Dendritic cell treated with granulocyte-macrophage colony-stimulating factor and Interleukin-4, amounts not matched to agents 40 ng/mL and 50 ng/mL, for 4 days (primary cell): ENCODE measurements at regions not wholly inside any gene's neighbourhood (a gene's known extent, or its start where the extent isn't known, plus 50 kb on each side); places are given as distances from the start of the nearest gene placed in this dataset.
"Not testable (repeated sequence)": the region's sequence is repeated elsewhere in the genome, so short reads cannot be mapped to it uniquely, and the experiment has no call there.

Experiments
- H3K27ac Mint-ChIP-seq: one replicate; pipeline ENCODE4 v1.8.0; 2022; ENCODE audit warnings: mild to moderate bottlenecking, mixed read lengths
- H3K27me3 Mint-ChIP-seq: one replicate; pipeline ENCODE4 v1.8.0; 2022; ENCODE audit warnings: mild to moderate bottlenecking, mixed read lengths
- H3K36me3 Mint-ChIP-seq: one replicate; pipeline ENCODE4 v1.8.0; 2022; ENCODE audit warnings: low read depth, mixed read lengths
- H3K4me1 Mint-ChIP-seq: one replicate; pipeline ENCODE4 v1.8.0; 2022; ENCODE audit warnings: low read depth, mixed read lengths
- H3K4me3 Mint-ChIP-seq: one replicate; pipeline ENCODE4 v1.8.0; 2022; ENCODE audit warnings: mild to moderate bottlenecking, moderate library complexity, mixed read lengths
- H3K9me3 Mint-ChIP-seq: one replicate; pipeline ENCODE4 v1.8.0; 2022; ENCODE audit warnings: mixed read lengths
- intact Hi-C: fragments of 100-400 bp; cut with micrococcal nuclease; formaldehyde crosslinking; loops from one replicate; pipeline ENCODE4 v1.15.0; 2022

DNA sequence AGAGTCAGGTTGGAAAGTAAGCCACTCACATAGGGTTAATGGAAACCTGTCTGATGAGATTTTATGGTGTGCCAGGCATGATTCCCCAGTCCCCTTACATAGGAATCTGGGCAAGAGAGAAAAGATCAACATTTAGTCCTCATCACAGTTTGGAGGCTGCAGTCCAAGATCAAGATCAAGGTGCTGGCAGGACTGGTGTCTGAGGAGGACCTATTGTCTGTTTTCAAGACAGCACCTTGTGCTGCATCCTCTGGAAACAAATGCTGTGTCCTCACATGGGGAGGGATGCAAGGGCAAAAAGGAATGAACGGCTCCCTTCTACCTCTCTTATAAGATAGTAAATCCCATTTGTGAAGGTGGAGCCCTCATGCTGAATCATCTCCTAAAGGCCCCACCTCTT, 244.8 kb upstream of the GALNT17 start:
- Mint-ChIP-seq H3K36me3 (no peaks in the 10 kb centered on the region), H3K27ac (no peak overlapping the region), H3K9me3 (peaks cover 53% of the 10 kb centered on the region), H3K4me3 (no peak overlapping the region), H3K4me1 (no peaks in the 10 kb centered on the region), H3K27me3 (no peaks in the 10 kb centered on the region)
- intact Hi-C loops: no loop called here

DNA sequence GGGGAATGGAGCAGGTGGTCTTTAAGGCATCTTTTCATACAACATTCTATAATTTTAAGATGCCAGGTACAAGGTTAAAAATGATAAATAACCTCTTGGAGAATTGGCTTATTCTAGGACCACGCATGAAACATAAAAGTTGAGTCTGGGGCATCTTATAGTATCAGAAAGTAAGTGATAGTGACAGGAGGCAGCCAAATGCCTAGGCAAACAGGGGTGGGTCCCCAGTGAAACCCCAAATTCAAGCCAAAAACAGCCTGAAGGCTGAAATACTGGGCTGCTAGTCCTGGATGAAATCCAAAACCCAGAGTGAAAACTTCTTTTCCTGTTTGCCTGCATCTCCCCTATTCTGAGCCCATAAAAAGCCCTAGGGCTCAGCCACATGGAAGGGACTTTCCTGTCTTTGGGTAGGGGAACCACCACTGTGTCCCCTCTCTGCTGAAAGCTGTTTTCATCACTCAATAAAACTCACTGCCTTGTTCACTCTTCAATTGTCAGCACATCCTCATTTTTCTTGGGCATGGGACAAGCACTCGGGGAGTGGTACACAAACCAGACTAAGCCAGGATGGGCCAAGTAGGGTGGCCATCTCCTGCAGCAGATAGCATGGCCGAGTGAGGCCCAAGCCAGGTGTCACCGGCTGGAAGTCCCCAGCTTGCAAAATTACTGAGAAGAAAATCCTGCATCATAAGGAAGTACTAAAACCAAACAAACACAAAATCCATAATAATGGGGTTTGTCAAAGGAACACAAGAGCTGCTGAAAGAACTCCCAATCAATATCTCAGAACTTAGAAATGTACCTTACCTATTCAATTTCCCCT, 241.6 kb upstream of the GALNT17 start:
- H3K27me3 Mint-ChIP-seq: no peaks in the 10 kb centered on the region

DNA sequence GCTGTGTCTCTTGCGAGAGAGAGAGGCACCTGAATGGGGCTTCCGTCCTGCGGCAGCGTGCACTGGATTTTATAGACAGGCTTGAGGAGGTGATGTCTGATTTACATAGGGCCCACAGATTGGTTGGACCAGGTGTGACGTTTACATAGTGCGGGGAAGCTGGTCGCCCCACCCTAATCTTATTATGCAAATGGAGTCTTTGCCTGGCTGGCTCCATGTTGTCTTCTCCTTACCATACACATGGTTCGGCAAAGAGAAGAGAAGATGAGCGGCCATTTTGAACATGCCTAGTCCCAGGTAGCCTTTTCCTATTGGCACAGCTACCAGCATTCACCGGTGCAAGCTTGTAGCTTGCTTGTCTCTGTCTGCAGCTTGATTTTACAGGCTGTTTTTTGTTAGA, 238.5 kb upstream of the GALNT17 start:
- intact Hi-C loops: no loop called here
- Mint-ChIP-seq H3K4me1 (no peaks in the 10 kb centered on the region), H3K9me3 (peaks cover 33% of the 10 kb centered on the region), H3K4me3 (no peak overlapping the region), H3K36me3 (no peaks in the 10 kb centered on the region), H3K27ac (no peak overlapping the region), H3K27me3 (no peaks in the 10 kb centered on the region)

More for the DNA sequence above, 241.6 kb upstream of the GALNT17 start:
- Mint-ChIP-seq H3K36me3 (no peaks in the 10 kb centered on the region), H3K27ac (no peak overlapping the region), H3K9me3 (peaks cover 48% of the 10 kb centered on the region), H3K4me3 (no peak overlapping the region), H3K4me1 (no peaks in the 10 kb centered on the region)
- intact Hi-C loops: no loop called here

DNA sequence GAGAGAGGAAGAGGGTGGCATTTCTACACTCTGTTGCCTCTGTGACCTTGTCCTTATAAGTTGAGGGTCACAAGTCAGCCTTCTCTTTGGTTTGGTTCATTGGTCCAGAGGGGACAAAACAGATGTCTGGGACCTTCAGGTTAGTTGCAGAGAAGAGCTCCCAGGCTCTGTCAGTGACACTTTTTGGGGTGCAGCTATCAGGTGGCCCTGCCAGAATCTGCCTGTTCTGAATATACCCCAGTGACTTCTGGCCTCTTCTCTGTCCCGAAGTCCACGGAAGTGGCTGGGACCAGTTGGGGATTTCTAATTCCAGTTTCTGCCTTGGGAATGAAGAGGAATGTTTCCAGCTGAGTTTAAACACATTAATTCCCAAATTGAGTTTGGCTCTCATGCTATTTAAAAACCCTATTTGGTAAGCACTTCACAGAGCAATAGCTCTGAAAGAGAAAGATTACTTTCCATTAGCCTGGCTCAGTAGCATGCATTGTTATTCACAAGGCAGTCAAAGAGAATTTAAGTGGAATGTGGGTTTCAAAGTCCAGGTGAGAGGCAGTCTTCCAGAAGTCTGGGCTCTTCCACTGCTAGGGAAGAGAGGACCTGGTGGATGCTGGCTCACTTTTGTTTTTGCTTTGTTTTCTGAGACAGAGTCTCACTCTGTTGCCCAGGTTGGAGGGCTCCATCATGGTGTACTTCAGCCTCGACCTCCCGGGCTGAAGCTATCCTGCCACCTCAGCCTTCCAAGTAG, 237.8 kb upstream of the GALNT17 start:
- H3K4me3 Mint-ChIP-seq: no peak overlapping the region
- H3K27me3 Mint-ChIP-seq: no peaks in the 10 kb centered on the region
- H3K9me3 Mint-ChIP-seq: peaks cover 30% of the 10 kb centered on the region
- no peaks in the 10 kb centered on the region for H3K4me1 Mint-ChIP-seq
- H3K27ac Mint-ChIP-seq: no peak overlapping the region
- no peaks in the 10 kb centered on the region for H3K36me3 Mint-ChIP-seq
- intact Hi-C loops: no loop called here

DNA sequence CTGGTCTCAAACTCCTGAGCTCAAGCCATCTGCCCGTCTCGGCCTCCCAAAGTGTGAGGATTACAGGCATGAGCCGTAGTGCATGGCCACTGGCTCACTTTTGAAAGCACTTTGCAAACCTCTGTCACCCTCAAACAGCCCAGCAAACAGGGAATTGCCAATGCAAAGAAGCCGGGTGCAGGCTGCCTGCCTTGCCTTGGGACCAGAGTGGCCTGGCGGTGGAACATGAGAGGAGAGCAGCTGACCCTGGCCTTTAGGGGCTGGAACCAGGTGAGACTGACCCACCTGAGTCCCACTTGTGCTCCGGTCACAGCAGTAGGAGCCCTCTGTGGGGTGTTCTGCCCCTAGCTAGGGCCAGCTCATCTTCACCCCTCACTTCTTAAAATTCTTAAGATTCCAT, 237.1 kb upstream of the GALNT17 start:
- intact Hi-C loops: no loop called here
- no peaks in the 10 kb centered on the region for H3K27me3 Mint-ChIP-seq
- no peaks in the 10 kb centered on the region for H3K4me1 Mint-ChIP-seq
- no peaks in the 10 kb centered on the region for H3K36me3 Mint-ChIP-seq
- H3K4me3 Mint-ChIP-seq: no peak overlapping the region
- peaks cover 23% of the 10 kb centered on the region for H3K9me3 Mint-ChIP-seq
- no peak overlapping the region for H3K27ac Mint-ChIP-seq

DNA sequence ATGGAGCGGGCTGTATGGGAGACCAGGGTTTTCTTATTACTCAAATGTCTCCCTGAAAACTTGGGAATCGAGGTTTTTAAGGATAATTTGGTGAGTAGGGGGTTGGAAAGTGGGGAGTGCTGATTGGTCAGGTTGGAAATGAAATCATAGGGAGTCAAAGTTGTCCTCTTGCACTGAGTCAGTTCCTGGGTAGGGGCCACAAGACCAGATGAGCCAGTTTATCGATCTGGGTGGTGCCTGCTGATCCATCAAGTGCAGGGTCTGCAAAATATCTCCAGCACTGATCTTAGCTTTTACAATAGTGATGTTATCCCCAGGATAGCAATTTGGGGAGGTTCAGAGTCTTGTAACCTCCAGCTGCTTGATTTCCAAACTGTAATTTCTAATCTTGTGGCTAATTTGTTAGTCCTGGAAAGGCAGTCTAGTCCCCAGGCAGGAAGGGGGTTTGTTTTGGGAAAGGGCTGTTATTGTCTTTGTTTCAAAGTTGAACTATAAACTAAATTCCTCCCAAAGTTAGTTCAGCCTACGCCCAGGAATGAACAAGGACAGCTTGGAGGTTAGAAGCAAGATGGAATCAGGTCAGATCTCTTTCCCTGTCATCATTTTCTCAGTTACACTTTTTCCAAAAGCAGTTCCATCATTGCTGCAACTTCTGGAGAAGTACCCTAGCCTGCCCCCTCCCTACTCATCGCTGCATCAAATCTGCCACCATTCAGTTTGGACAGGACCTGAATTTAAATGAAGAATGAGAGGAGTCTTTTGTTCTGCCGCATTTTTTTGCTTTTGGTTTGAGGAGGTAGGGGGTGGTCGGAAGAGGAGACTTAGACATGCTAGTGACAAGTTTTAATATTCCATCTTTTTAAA, 236.4 kb upstream of the GALNT17 start:
- intact Hi-C loops, H3K27me3 Mint-ChIP-seq, H3K4me1 Mint-ChIP-seq, H3K4me3 Mint-ChIP-seq, H3K36me3 Mint-ChIP-seq, H3K27ac Mint-ChIP-seq: not testable (repeated sequence)
- peaks cover 15% of the 10 kb centered on the region for H3K9me3 Mint-ChIP-seq

DNA sequence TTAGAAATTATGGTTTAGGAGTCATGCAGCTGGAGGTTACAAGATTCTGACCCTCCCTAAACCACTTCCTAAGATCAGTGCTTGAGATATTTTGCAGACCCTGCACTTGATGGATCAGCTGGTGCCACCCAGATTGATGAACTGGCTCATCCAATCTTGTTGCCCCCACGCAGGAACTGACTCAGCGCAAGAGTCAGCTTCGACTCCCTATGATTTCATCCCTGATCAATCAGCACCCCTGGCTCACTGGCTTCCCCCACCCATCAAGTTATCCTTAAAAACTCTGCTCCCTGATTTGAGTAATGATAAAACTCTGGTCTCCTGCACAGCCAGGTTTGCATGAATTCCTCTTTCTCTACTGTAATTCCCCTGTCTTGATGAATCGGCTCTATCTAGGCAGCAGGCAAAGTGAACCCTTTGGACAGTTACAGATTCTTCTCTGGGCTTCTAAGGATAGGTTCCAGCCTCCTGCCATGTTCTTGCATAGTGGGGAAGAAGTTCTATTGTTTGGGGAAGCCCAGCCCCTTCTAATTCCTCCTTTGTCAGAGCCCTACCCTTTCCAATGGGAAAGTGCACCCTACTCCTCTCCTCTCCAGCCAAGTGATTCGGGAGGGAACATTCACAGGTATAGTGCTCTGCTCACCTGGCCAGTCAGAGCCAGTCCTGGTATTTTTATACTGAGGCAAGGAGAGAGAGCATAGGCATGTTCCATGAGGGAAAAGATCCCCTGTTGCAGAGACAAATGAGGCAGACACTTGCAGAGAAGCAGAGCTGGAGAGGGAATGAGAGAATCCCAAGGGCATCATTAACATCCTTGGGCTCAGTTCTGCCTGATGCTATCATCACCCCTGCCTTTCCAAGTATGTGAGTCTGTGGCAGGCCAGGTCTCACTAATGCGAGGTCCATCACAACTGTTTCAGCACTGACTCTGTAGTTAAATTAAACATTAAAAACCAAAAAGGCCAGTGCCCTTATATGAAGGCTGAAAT, 224.4 kb upstream of the GALNT17 start:
- Mint-ChIP-seq H3K9me3 (peaks cover 27% of the 10 kb centered on the region), H3K27me3 (no peaks in the 10 kb centered on the region), H3K4me3 (no peak overlapping the region), H3K4me1 (no peaks in the 10 kb centered on the region), H3K36me3 (no peaks in the 10 kb centered on the region), H3K27ac (no peak overlapping the region)
- intact Hi-C loops: no loop called here

DNA sequence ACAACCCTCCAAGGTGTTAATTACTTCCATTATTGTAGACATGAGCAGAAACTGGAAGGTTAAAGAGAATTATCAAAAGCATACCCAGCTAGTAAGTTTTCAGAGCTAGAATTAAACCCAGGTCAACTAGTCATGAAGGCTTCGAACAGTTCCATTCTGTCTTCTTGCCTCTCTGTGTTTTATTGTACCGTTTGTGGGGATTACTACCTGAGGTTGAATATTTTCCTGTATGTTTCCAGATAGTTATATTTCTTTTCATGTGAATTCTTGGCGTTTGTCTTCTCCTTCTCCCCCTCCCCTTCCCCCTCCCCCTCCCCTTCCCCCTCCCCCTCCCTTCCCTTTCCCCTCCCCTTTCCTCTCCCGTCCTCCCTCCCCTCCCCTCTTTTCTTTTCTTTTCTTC, 218.0 kb upstream of the GALNT17 start:
- Mint-ChIP-seq H3K36me3 (no peaks in the 10 kb centered on the region), H3K4me1 (no peaks in the 10 kb centered on the region), H3K4me3 (no peak overlapping the region), H3K27ac (no peak overlapping the region), H3K9me3 (no peaks in the 10 kb centered on the region), H3K27me3 (no peaks in the 10 kb centered on the region)
- intact Hi-C loops: no loop called here

DNA sequence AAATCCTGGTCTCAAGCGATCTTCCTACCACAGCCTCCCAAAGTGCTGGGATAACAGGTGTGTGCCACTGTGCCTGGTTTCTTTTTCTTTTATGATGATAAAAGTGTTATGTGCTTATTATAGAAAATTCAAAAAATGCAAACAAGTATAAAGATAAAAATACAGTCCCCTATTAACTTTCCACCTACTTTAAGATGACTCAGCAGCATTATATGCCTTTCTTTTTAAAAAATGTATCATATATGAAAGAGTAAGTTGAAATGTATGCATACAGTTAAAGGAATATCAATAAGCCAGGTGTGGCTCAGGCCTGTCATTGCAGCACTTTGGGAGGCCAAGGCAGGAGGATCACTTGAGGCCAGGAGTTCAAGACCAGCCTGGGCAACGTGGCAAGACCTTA, 216.9 kb upstream of the GALNT17 start:
- intact Hi-C loops: no loop called here
- Mint-ChIP-seq H3K4me1 (no peaks in the 10 kb centered on the region), H3K36me3 (no peaks in the 10 kb centered on the region), H3K27me3 (no peaks in the 10 kb centered on the region), H3K27ac (no peak overlapping the region), H3K4me3 (no peak overlapping the region), H3K9me3 (no peaks in the 10 kb centered on the region)

DNA sequence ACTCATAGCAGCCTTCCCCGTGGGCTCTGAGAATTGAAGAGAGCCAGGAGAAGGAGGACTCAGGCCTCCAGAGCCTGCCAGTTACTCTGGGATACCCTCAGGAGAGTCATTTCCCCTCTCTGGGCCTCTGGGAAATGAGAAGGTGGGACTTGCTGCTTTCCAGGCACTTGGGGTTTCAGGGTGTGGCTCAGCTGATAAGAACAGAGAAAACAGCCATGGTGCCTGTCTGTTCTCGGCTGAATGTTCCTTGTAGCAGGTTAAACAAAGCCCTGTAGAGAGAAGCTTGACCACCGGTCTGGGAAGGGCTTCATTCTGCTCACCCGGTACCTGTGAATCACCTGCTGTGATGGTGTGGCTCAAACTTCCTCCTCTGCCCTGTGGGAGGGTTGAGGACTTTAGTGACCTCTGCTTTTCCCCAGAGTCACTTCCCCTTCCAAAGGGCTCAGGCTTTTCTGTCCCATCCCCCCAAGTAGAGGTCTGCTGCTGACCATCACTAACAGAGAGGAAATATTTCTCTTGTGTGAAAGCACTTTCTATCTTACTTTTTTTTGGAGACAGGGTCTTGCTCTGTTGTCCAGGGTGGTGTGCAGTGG, 212.4 kb upstream of the GALNT17 start:
- Mint-ChIP-seq H3K27ac (no peak overlapping the region), H3K4me1 (no peaks in the 10 kb centered on the region), H3K36me3 (no peaks in the 10 kb centered on the region), H3K9me3 (peaks cover 8% of the 10 kb centered on the region), H3K27me3 (no peaks in the 10 kb centered on the region), H3K4me3 (no peak overlapping the region)
- intact Hi-C loops: no loop called here

DNA sequence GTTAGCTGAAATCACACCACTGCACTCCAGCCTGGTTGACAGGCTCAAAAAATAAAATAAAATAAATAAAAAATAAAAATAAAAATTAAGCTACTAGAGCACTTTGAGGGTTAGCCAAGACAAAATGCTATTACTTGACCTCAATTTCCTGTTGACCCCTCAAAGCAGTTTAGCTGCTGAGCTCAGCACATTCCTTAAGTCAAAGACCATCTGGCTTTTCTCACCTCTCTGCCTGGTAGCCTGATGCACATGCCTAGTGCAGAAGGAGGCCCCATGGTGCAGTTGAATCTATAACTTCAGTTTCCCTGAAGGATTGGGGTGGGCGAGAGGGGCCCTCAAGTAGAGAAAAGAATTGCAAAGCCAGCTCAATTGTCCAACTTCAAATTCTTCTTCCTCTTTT, 211.1 kb upstream of the GALNT17 start:
- H3K27ac Mint-ChIP-seq: no peak overlapping the region

DNA sequence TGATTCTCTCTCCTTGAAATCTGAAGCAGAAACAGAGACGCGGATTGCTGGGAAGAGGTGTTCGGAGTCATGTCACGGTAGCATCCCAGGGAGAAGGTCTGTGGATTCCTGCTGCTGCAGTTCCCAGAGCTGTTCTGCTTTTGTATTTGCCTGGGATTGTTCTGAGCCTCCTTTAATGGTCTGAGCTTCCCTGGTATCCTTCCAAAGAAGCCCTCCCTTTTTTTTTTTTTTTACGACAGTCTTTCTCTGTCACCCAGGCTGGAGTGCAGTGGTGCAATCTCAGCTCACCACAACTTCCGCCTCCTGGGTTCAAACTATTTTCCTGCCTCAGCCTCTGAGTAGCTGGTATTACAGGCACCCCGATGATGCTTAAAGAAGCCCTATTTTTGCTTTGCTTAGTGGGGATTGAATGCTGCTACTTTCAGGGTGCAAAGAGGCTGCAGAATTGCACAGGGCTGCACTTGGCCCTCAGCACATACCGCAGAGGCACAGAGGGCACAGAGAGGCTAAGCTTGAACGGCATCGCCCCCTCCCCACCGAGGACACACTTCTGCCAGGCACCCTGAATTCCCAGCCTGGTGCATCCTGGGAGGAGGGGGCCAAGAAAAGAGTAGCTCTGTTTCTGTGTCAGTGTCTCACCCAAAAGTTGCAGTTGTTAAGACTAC, 208.6 kb upstream of the GALNT17 start:
- no peaks in the 10 kb centered on the region for H3K27me3 Mint-ChIP-seq
- peaks cover 8% of the 10 kb centered on the region for H3K9me3 Mint-ChIP-seq
- H3K4me1 Mint-ChIP-seq: no peaks in the 10 kb centered on the region
- no peak overlapping the region for H3K4me3 Mint-ChIP-seq
- intact Hi-C loops: no loop called here
- H3K36me3 Mint-ChIP-seq: no peaks in the 10 kb centered on the region
- H3K27ac Mint-ChIP-seq: no peak overlapping the region

More for the DNA sequence above, 211.1 kb upstream of the GALNT17 start:
- Mint-ChIP-seq H3K4me3 (no peak overlapping the region), H3K9me3 (peaks cover 8% of the 10 kb centered on the region), H3K27me3 (no peaks in the 10 kb centered on the region), H3K4me1 (no peaks in the 10 kb centered on the region), H3K36me3 (no peaks in the 10 kb centered on the region)
- intact Hi-C loops: no loop called here
